ENCODE measurements at regions not wholly inside any gene's neighbourhood (a gene's known extent, or its start where the extent isn't known, plus 50 kb on each side); places are given as distances from the start of the nearest gene placed in this dataset.

DNA sequence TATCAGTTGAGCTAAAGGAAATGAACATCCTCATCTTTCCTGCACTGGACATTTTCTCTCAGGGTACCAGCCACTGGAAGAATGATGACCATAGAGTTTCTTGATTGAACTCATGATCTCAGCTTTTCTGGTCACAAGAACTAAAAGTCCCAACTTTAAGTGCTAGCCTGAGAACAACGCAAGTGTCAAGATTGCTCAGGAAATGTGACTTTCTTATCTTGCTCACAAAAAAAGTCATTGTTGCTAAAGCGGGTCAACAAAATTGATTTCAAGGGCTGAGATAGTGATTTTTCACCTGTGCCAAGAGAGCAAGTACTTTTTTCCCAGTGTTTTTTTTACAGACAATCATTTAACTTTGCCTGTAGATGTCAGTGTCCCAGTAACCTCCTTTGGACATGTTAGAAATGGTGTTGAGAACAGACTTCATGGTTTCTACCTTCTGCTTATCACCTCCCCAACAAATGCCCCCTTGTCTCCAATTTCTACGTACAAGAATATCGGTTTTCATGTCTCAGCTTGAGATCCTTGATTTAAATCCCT is 125.9 kb downstream of the SEMA6D start:
- no peaks in the 10 kb centered on the region for H4K20me1 ChIP-seq (ENCODE audit: low read depth, low read length)
- no peak overlapping the region for H3K9ac ChIP-seq (ENCODE audit: low read length)
- no peak overlapping the region for H2AFZ ChIP-seq (ENCODE audit: low read depth, low read length, severe bottlenecking)
- H3K9me2 ChIP-seq (replicated peaks; ENCODE audit: insufficient read depth, low read length), result no peaks in the 10 kb centered on the region
- no peaks in the 10 kb centered on the region for H3K79me2 ChIP-seq (ENCODE audit: insufficient read depth, low read length)
- H3K36me3 ChIP-seq (ENCODE audit: low read length), result no peaks in the 10 kb centered on the region
- no peak overlapping the region for H3K4me3 ChIP-seq (ENCODE audit: insufficient read depth, low read length, poor library complexity, severe bottlenecking)
- no peak for TF ChIP-seq EZH2phosphoT487 (conservative IDR thresholded peaks at IDR 0.05; ENCODE audit: low read length)
- TF ChIP-seq, protein P1, sequence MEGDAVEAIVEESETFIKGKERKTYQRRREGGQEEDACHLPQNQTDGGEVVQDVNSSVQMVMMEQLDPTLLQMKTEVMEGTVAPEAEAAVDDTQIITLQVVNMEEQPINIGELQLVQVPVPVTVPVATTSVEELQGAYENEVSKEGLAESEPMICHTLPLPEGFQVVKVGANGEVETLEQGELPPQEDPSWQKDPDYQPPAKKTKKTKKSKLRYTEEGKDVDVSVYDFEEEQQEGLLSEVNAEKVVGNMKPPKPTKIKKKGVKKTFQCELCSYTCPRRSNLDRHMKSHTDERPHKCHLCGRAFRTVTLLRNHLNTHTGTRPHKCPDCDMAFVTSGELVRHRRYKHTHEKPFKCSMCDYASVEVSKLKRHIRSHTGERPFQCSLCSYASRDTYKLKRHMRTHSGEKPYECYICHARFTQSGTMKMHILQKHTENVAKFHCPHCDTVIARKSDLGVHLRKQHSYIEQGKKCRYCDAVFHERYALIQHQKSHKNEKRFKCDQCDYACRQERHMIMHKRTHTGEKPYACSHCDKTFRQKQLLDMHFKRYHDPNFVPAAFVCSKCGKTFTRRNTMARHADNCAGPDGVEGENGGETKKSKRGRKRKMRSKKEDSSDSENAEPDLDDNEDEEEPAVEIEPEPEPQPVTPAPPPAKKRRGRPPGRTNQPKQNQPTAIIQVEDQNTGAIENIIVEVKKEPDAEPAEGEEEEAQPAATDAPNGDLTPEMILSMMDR (IDR thresholded peaks at IDR 0.05; ENCODE audit: insufficient read depth, low read length, poor library complexity, severe bottlenecking), result no peak
- H3K4me2 ChIP-seq (ENCODE audit: low read depth, low read length, poor library complexity, severe bottlenecking), result no peak overlapping the region
- no peaks in the 10 kb centered on the region for H3K27me3 ChIP-seq (ENCODE audit: low read length)
- H3K27ac ChIP-seq (ENCODE audit: low read depth, low read length), result no peak overlapping the region
- no peaks in the 10 kb centered on the region for H3K9me3 ChIP-seq (ENCODE audit: insufficient read depth, low read length)
- H3F3A ChIP-seq (ENCODE audit: insufficient read depth), result no peaks in the 10 kb centered on the region

DNA sequence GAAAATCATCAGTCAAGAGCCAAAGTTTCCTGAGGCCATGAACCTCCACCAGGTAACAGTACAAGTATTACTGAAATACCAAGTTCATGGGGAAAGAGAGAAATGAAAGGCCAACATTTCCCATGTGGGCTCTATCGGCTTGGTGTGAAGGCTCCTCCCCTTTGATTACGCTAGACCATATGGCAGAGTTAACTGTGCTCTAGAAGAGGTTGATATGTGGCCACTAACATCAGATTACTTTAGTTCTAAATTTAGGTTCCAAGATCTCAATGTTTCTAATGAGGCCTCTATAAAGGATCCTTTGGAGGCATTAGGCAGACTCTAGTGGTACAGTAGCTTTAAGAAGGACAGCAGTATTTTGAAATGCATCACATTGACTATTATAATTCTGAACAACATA is 127.1 kb downstream of the SEMA6D start:
- no peak overlapping the region for H2AFZ ChIP-seq (ENCODE audit: low read depth, low read length, severe bottlenecking)
- TF ChIP-seq, protein P1 (IDR thresholded peaks at IDR 0.05; ENCODE audit: insufficient read depth, low read length, poor library complexity, severe bottlenecking), result no peak
- no peak for TF ChIP-seq EZH2phosphoT487 (conservative IDR thresholded peaks at IDR 0.05; ENCODE audit: low read length)
- no peaks in the 10 kb centered on the region for H3K27me3 ChIP-seq (ENCODE audit: low read length)
- no peaks in the 10 kb centered on the region for H3K79me2 ChIP-seq (ENCODE audit: insufficient read depth, low read length)
- no peak overlapping the region for H3K4me2 ChIP-seq (ENCODE audit: low read depth, low read length, poor library complexity, severe bottlenecking)
- no peak overlapping the region for H3K9ac ChIP-seq (ENCODE audit: low read length)
- H3K36me3 ChIP-seq (ENCODE audit: low read length), result no peaks in the 10 kb centered on the region
- H3F3A ChIP-seq (ENCODE audit: insufficient read depth), result no peaks in the 10 kb centered on the region
- no peaks in the 10 kb centered on the region for H3K9me2 ChIP-seq (replicated peaks; ENCODE audit: insufficient read depth, low read length)
- H3K4me3 ChIP-seq (ENCODE audit: insufficient read depth, low read length, poor library complexity, severe bottlenecking), result no peak overlapping the region
- H4K20me1 ChIP-seq (ENCODE audit: low read depth, low read length), result no peaks in the 10 kb centered on the region
- no peak overlapping the region for H3K27ac ChIP-seq (ENCODE audit: low read depth, low read length)
- no peaks in the 10 kb centered on the region for H3K9me3 ChIP-seq (ENCODE audit: insufficient read depth, low read length)

DNA sequence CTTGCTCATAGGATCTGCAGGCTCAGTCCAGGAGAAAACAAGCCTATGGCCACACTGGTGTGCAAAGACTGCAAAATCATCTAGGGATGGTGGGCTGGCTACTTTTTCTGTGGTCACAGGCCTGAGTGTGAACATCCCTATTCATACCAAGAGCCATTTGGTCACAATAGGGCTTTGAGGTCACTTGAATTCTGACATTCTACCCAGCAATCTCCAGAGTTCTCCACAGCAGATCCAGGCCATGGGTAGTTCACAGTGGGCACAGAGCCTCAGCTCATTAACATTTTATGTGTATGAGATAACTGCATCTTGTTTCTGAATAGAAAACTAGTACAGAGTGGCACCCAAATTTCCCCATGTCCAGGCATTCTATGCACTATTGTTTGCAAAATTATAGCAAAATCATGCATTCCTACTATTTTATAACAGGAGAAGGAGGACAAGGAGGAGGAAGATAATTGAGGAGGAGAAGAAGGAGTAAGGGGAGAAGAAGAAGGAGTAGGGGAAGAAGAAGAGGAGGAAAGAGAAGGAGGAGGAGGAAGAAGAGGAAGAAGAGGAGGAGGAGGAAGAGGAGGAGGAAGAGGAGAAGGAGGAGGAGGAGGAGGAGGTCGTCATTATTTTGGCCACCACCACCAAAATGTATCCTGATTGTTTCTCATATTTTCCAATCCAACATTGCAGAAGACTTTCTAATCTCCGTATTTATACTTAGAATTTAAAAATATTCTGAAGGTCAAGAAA is 129.0 kb downstream of the SEMA6D start:
- Histone ChIP-seq H3K9me2 (replicated peaks; ENCODE audit: insufficient read depth, low read length) (no peaks in the 10 kb centered on the region), H3K27me3 (ENCODE audit: low read length) (no peaks in the 10 kb centered on the region), H3K9me3 (ENCODE audit: insufficient read depth, low read length) (no peaks in the 10 kb centered on the region), H4K20me1 (ENCODE audit: low read depth, low read length) (no peaks in the 10 kb centered on the region), H2AFZ (ENCODE audit: low read depth, low read length, severe bottlenecking) (no peak overlapping the region), H3K79me2 (ENCODE audit: insufficient read depth, low read length) (no peaks in the 10 kb centered on the region), H3K36me3 (ENCODE audit: low read length) (no peaks in the 10 kb centered on the region), H3F3A (ENCODE audit: insufficient read depth) (no peaks in the 10 kb centered on the region), H3K4me2 (ENCODE audit: low read depth, low read length, poor library complexity, severe bottlenecking) (no peak overlapping the region), H3K27ac (ENCODE audit: low read depth, low read length) (no peak overlapping the region), H3K4me3 (ENCODE audit: insufficient read depth, low read length, poor library complexity, severe bottlenecking) (no peak overlapping the region), H3K9ac (ENCODE audit: low read length) (no peak overlapping the region)
- TF ChIP-seq EZH2phosphoT487 (conservative IDR thresholded peaks at IDR 0.05; ENCODE audit: low read length), result no peak
- TF ChIP-seq, protein P1 (IDR thresholded peaks at IDR 0.05; ENCODE audit: insufficient read depth, low read length, poor library complexity, severe bottlenecking), result no peak
